GDM1 (cell line): ENCODE measurements at regions not wholly inside any gene's neighbourhood (a gene's known extent, or its start where the extent isn't known, plus 50 kb on each side); places are given as distances from the start of the nearest gene placed in this dataset.

Experiments
- DNase-seq: peaks from one replicate; lab custom pipeline; 2025; lab: John Stamatoyannopoulos, UW

- DNase-seq, result peak; percentile 53
Measured at GRCh38 chr14:49971156-49972130, 78.6 kb downstream of the ARF6 start.

GRCh38 chr14:49972131-49972671 lies 79.3 kb downstream of the ARF6 start:
- DNase-seq, result peak; percentile 22

- no peak for DNase-seq
Measured at GRCh38 chr14:49972823-49973222, 79.9 kb downstream of the ARF6 start.

- no peak for DNase-seq
Measured at GRCh38 chr14:49975276-49975675, 82.4 kb downstream of the ARF6 start.

GRCh38 chr14:49975799-49976198 lies 82.9 kb downstream of the ARF6 start:
- DNase-seq, result no peak

- DNase-seq, result peak; percentile 49
Measured at GRCh38 chr14:49977126-49977841, 84.4 kb downstream of the ARF6 start.

- DNase-seq, result no peak
Measured at GRCh38 chr14:49980027-49980426, 87.1 kb downstream of the ARF6 start.

GRCh38 chr14:49982082-49982481 lies 89.2 kb downstream of the ARF6 start:
- no peak for DNase-seq

GRCh38 chr14:49982501-49982951 lies 89.6 kb downstream of the ARF6 start:
- no peak for DNase-seq

GRCh38 chr14:49984424-49984823 lies 91.5 kb downstream of the ARF6 start:
- DNase-seq, result no peak

- DNase-seq, result no peak
Measured at GRCh38 chr14:49986343-49987014, 93.6 kb downstream of the ARF6 start.

- no peak for DNase-seq
Measured at GRCh38 chr14:49988080-49988990, 95.5 kb downstream of the ARF6 start.

GRCh38 chr14:49989966-49990365 lies 97.1 kb downstream of the ARF6 start:
- DNase-seq, result no peak

GRCh38 chr14:49991491-49991890 lies 98.6 kb downstream of the ARF6 start:
- no peak for DNase-seq

- no peak for DNase-seq
Measured at GRCh38 chr14:49992036-49992435, 99.2 kb downstream of the ARF6 start.

GRCh38 chr14:49992448-49992847 lies 99.6 kb downstream of the ARF6 start:
- no peak for DNase-seq

GRCh38 chr14:49992901-49993339 lies 100.0 kb downstream of the ARF6 start:
- DNase-seq, result no peak

GRCh38 chr14:49993565-49993964 lies 100.7 kb downstream of the ARF6 start:
- DNase-seq, result no peak

GRCh38 chr14:49994951-49995561 lies 102.2 kb downstream of the ARF6 start:
- no peak for DNase-seq

GRCh38 chr14:49997991-49998390 lies 105.1 kb downstream of the ARF6 start:
- DNase-seq, result no peak
